ENCODE measurements at regions not wholly inside any gene's neighbourhood (a gene's known extent, or its start where the extent isn't known, plus 50 kb on each side); places are given as distances from the start of the nearest gene placed in this dataset.
"Not testable (repeated sequence)": the region's sequence is repeated elsewhere in the genome, so short reads cannot be mapped to it uniquely, and the experiment has no call there.

DNA sequence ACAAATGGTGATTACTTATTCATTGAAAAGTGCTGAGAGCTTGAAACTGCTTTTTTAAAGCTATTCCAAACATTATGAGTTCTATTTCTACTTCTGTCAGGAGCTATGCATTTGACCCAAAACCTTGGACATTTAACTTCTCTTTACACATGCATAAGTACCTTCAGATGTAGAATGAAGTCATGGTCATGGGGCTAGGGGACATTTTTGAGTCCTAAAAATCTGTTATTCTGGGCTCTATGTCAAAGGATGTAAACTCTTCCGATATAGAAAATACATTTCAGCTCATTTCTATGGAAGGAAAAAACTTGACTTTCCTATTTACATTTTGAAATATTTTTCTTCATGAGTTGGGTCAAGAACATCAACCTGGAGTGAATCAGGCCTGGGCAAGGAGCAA is 179.5 kb upstream of the CXCL12 start:
- no peak for DNase-seq (ENCODE audit: extremely low read depth, low read depth, low spot score)

DNA sequence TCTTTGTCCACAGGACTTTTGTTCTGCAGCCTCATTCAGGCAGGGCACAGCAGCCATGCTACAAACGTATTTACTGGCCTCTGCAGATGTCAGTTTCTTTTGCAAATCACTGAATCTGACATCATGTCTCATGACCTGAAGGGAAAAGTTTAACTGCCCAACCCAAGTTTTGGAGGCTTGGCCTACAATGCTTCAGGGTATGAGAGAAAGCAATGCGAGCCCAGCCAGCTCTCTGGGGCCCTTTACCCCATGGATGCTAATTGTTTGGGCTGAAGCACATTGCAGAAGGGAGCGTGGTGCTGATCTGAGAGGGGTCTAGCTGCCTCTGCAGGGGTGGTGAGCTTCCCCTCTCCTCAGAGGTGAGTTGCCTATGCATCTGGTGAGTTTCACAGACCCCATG is 179.9 kb upstream of the CXCL12 start:
- no peak for DNase-seq (ENCODE audit: extremely low read depth, low read depth, low spot score)

DNA sequence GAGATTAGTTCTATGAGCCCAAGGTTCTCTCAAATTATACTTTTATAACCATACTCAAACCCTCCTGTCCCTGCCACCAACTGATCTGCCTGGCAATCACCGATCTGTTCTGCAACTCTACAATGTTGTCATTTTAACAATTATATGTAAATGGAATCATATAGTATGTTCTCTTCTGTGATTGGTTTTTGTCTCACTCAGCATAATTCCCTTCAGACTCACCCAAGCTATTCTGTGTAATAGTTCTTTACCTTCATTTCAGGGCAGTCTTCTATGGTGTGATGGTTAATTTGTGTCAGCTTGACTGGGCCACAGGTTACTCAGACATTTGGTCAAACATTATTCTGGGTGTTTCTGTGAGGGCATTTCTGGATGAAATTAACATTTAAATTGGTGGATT is 181.9 kb upstream of the CXCL12 start:
- no peak for DNase-seq (ENCODE audit: extremely low read depth, low read depth, low spot score)

DNA sequence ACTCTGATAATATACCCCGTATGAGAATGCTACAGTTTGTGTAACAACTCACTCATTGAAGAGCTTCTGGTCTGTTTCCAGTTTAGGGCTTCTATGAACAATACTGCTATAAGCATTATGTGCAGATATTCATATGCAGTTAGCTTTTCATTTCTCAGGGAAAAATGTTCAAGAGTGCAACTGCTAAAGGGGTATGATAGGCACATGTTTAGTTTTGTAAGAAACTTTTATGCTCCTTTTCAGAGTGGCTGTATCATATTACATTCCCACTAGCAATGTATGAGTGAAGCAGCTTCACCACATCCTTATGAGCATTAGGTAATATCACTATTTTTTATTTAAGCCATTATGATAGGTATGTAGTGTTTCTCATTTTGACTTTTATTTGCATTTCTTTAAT is 182.6 kb upstream of the CXCL12 start:
- no peak for DNase-seq (ENCODE audit: extremely low read depth, low read depth, low spot score)

DNA sequence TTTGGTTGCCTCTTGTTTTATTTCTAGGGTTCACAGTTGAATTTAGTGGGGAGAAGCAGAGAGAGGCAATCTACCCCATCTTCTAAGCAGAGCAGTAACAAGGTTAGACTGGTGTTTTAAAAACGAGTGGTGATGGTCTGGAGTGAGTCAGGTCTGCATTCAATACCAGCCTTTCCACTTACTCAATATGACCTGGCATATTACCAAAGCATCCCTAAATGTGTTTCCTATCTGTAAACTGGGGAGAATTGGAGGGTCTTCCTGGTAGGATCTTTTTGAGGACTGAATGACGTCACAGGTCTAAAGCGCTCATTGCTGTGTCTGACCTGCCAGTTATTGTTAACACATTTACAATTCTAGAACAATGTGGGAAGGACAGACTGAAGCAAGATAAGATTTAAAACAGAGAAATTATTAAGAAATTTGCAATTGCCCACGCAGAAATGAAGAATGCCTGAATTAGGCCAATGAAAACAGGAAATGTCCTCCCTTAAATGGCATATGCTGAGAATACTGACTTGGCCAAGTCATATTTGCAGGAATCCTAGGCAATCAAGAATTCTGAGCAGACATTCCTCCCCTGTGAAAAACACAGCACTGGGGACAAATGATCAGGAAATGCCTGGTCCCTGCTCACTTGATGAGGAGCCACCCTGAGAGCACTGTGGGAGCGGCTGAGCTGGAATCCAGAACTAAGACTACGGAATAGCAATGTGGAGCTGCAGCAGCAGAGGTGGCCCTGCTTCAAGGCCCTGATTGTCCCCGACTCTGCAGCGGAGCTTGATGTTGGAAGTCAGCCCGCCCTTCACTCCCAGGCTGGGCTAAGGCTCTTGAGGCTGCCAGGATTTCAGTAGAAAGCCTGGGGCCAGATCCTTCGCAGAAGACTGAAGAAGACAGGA is 184.5 kb upstream of the CXCL12 start:
- DNase-seq (ENCODE audit: extremely low read depth, low read depth, low spot score) = peak; percentile 69

DNA sequence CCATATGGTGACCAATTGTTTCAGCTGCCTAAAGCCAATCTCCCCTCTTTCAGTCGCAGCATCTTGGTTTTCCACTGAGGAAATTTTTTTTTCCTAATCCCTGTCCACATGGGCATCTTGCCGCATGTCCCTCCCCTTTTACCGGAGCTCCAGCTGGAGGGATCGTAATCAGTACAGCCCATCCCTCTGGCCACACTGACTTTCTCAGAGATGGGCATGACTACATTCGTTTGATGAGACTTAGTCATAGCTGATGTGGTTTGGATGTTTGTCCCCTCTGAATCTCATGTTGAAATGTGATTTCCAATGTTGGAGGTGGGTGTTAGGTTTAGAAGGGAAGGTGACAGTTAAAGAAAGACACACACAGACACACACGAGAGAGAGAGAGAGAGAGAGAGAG is 186.8 kb upstream of the CXCL12 start:
- DNase-seq (ENCODE audit: extremely low read depth, low read depth, low spot score) = no peak

DNA sequence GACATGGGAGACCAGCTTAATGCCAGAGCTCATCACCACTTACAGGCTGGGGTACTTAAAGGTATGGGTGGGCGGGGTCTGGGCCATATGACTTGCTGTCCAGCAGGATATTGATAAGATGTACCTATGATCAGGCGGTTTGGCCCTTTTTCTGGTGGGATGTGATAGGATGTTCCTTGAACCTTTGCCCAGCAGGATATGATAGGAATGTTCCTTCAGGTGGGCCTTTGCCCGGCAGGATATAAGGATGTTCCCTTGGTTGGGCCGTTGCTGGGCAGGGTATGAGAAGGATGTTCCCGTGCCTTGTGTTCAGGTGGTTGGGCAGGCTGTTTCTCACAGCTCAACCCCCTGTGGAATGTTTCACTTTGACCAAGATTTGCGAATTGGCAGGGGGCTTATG is 187.2 kb upstream of the CXCL12 start:
- no peak for DNase-seq (ENCODE audit: extremely low read depth, low read depth, low spot score)

DNA sequence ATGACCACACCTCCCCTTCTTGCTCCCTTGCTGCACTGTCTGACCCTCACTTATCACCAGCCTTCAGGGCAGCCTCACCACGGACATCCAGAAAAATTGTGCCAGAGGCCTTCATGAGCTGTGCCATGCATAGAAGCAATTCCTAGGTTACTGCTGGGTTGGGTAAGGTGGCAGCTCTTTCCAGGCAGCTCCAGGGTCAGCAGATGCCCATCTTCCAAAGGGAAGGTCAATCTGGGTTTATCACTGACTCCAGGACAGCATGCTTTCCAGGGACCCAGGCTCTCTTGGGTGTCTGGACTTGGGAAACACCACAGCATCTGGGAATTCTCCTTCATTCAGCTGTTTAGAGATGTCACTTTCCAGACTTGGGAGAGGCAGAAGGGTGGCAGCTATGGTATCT is 188.9 kb upstream of the CXCL12 start:
- no peak for DNase-seq (ENCODE audit: extremely low read depth, low read depth, low spot score)

DNA sequence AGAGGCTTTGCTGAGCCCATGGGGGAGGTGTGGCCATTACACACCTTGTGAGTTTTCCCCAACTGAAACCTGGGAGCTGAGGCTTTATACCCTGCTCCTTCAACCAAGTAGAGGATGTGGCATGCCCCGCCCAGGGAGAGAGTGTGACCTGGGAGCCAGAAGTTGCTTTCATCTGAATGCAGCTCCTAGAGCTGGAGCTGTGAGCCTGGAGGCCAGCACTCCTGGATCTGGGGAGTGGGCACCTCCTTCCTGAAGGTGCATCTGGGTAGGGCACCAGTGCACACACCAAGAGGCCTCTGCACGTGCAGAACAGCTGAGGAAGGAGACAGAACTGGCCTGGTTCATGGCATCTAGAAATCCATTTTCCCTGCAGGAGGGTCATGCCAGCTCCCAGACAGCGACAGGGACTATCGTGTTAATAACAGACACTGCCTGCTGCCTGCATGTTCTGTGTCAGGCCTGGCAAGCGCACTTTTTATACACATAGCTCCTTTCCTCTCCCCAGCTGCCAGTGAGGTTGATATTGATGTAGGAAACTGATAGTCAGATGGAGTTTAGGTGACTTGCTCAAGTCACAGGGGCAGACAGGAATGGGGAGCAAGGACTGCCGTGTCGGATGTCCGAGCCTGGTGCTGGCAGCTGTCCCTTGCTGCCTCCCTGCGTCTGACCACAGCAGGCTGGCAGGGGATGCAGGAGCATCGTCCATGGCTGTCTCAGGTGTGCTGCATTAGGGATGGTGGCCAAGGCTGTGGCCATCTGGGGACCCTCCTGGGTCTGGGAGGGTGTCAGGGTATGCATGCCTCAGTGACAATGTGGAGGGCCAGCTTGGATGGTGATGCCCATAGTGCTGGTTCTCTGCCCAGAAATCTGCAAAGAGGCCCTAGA is 189.9 kb upstream of the CXCL12 start:
- no peak for DNase-seq (ENCODE audit: extremely low read depth, low read depth, low spot score)

DNA sequence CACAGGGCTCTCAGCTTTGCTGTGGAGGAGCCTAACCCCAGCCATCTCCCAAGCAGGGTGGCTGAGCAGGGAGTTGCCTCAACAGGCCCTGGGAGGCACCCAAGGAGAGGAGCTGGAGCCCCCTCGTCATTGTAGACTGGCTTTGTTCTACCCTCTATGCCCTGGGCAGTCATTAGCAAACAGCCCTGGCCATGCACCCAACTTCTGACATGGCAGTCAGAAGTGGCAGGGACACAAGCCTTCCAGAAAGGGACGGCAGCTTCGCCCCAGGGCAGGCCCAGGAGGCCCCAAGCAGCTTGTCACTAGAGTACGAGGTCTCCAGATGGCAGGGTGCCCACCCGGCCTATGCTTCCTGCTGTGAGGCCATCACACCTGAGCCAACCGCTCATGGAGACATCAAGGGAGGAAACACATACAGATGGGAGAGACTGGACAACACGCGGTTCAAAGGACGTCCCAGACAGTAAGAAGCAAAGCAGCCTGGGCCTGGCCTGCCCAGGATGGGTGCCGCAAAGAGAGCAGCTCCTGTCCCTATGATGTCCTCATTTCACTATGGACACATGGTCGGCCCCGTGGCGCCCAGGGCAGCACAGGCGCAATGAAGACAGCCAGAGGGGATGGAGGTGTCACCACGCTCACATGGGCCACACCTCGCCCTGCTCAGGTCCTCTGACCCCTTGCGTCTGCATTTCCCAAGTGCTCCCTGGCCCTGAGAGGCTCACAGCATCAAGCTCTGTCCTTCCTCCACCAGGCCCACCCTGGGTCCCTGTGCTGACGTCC is 190.9 kb upstream of the CXCL12 start:
- no peak for DNase-seq (ENCODE audit: extremely low read depth, low read depth, low spot score)

DNA sequence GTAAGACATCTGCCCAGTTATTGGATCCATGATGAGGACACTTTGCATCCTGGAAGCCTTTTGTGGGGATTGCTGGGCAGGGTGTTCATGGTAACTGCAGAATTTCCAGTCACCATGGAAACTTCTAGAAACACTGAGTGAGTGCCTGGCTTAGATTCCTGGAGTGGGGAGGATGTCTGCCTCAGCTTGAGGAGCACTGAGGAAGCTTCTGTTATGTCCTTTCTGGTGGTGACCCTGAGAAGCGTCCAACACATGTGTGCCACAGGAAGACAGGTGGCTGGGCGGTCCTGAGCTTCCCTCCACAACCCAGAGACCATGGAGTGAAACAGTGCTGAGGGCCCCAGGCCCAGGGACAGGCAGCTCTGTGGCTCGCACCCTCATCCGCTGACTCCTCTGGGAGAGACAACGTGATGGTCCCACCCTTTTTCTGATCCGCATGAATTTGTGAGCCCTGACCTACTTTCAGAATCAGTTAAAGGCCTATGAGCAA is 191.8 kb upstream of the CXCL12 start:
- no peak for DNase-seq (ENCODE audit: extremely low read depth, low read depth, low spot score)

DNA sequence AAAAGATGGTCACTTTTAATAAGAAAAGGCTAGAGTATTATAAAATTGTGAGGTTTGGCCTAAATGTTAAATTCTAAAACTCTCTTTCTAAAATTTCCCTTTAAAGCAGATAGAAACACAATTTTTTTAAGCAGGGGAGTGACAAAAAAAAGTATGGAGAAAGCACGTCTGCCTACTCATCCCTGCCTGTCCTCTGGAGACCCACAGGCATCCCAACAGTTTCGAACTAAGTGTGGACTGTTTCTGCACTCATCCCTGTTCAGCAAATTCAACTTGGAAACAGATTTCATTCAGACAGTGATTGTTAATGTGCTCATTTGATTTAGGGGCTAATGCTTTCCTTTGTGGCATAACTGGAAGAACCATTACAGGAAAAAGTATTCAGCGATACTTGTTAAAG is 192.6 kb upstream of the CXCL12 start:
- no peak for DNase-seq (ENCODE audit: extremely low read depth, low read depth, low spot score)

DNA sequence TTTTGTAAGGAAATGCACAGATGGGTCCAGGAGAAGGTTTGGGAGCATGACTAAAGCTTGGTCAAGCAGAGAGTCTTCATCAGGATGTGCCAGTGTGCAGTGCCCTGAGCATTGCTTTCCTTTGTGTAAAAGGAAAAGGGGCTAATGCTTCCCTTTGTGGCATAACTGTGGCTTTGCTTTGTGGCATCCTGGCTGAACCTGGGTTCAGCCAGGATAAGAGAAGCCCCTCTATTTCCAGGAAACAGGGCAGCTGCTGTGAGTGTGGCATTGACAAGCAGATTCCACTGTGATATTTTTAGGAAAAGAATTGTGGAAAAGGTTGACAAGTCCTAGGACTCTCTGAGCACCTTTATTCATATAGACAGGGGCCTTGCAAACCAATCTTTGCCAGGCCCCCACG is 193.4 kb upstream of the CXCL12 start:
- no peak for DNase-seq (ENCODE audit: extremely low read depth, low read depth, low spot score)

DNA sequence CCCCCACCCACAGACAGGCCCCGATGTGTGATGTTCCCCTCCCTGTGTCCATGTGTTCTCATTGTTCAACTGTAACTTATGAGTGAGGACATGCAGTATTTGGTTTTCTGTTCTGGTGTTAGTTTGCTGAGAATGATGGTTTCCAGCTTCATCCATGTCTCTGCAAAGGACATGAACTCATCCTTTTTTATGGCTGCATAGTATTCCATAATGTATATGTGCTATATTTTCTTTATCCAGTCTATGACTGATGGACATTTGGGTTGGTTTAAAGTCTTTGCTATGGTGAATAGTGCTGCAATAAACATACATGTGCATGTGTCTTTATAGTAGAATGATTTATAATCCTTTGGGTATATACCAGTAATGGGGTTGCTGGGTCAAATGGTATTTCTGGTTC is 194.1 kb upstream of the CXCL12 start:
- DNase-seq (ENCODE audit: extremely low read depth, low read depth, low spot score) = not testable (repeated sequence)

DNA sequence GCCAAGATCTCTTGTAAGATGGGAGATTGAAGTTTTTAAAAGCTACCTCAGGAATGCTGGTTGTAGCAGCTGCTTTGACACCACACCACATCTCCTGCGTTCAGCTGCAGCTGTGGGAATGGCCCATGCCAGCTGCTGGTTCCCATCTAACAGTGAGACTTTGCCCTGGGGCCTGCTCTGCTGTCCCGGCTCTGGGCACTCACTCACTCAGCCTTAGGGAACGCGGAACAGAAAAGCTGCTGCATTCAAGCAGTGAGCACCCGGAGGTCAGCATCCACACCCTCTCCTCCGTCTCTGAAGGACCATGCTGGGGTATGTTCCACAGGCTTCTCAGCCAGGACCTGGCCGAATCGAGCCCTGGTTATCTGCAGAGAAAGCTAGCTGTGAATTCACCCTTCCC is 197.1 kb upstream of the CXCL12 start:
- no peak for DNase-seq (ENCODE audit: extremely low read depth, low read depth, low spot score)

DNA sequence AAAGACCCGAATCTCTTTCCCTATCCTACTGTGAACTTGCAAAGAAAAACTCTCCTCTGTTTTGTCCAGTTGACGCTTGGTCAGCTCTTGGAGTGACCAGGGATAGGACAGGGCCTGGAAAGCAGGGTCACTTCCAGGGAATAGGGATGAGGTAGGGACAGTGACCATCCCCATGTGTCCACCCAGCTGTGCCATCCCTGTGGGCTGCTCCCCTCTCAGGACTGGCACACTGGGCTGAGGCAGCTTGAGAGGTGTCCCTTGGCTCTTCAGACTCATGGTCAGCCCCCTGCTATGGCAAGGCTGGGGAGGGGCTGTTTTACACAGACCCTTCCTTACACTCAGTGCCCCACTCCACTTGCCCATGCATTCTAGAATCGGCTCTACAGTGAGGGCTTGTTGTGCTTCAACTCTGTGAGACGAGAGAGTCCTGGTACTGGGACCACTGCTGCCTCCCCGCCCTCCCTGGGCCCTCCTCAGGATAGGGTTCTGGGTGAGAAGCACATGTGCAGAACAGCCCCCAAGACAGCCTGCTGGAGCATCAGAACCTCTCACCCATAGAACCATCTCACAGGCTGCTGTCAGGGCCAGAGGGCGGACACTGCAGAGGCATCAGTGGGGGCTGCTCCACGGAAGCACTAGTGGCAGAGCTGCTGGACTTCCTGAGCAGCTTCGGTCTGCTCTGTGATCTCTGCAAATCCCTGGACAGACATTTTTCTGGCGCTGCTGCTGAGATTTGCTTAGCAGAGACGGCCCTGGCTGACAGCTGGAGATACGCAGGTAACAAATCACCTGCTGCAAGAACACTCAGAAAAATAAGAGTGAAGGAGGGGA is 202.8 kb upstream of the CXCL12 start:
- DNase-seq (ENCODE audit: extremely low read depth, low read depth, low spot score) = no peak

DNA sequence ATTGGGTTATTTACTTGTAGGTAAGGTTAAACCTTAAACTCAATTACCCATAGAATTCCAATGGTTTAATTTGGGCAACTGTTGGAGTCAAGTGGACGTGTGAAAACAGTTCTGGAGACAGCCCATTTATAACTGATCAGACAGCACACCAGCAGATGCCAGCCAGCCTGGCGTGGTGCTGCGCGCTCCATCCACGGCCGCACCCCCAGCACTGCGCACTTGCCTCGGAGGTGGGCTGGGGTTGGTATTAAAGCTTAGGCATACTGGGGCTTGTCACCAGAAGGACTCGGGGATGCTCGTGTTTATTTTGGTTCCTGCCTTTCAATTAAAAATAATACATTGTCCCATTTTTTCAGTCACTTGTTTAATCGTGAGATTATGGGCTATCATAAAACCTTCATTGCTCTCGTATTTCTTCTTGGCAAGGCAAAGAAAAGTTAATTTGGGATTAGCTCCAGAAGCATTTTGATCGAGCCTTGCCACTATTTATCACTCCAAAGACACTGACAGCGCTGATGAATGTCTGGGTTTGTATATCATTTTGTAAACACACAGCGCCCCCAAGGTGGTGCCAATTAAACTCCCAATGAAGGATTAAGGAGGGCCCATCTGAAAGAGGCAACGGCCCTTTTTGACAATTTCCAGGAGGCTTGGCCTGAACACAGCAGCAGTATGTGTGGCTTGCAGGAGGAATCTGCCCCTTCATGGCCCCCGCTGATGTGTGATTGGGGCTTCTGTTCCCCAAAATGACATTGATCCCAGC is 204.5 kb upstream of the CXCL12 start:
- no peak for DNase-seq (ENCODE audit: extremely low read depth, low read depth, low spot score)

DNA sequence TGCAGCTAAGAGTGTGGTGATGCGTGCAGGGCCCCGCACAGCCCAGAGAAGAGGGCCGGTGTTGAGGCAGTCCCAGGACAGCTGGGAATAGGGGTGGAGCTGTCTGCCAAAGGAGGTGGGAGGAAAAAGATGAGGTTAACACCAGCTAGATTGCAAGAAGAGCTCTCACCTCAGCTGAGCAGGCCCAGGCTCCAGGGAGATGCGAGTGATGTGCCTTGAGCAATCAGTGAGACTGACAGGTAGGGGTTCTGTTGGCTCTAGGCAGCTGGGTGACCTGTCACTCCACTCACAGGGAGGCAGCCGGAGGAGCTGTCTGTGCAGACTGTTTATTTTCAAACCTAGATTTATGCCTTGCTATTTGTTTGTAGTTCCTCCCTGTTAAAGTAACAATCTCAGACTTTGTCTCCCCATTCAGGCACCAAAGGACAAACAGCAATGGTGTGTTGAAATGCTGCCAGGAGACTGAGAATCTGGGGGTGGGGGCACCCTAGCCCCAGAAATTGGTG is 205.1 kb upstream of the CXCL12 start:
- no peak for DNase-seq (ENCODE audit: extremely low read depth, low read depth, low spot score)

DNA sequence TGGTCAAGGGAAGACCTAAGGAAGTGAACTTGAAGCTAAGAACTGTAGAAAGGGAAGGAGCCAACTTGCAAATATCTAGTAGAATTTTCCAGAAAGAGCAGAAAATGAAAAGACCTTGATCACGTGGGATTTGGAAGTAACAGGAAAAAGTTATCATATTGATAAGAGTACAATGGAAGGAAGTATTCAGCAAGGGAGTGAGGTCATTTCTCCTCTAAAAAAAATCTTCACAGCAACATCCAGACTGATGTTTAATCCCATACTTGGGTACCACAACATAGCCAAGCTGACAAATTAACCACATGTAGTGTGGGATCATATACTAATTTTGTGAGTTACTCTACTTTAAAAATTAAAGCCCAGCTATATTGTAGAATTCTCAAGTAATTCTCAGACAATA is 207.0 kb upstream of the CXCL12 start:
- no peak for DNase-seq (ENCODE audit: extremely low read depth, low read depth, low spot score)

Measured in glomerular endothelial cell (primary cell).